GM12892 (cell line): ENCODE measurements at regions not wholly inside any gene's neighbourhood (a gene's known extent, or its start where the extent isn't known, plus 50 kb on each side); places are given as distances from the start of the nearest gene placed in this dataset.

Experiments
- DNase-seq: peaks from one replicate; pipeline ENCODE4 v3.0.0; 2011; ENCODE audit not compliant: insufficient read length
- FAIRE-seq: peaks from 2 replicates; lab custom pipeline; 2011; peaks lifted over from hg19 to GRCh38; lab: Jason Lieb, UNC
- POLR2A ChIP-seq: IDR thresholded peaks from 2 replicates; pipeline ENCODE4 v1.6.1; 2011; ENCODE audit warnings: low read depth, low read length, control low read depth
- POLR2AphosphoS5 ChIP-seq: IDR thresholded peaks from 2 replicates; pipeline ENCODE4 v1.6.1; 2011; ENCODE audit warnings: low read depth, low read length, control low read depth
- TAF1 ChIP-seq: IDR thresholded peaks from 2 replicates; pipeline ENCODE4 v1.6.1; 2011; ENCODE audit warnings: low read depth, mild to moderate bottlenecking, control low read depth, low read length, borderline replicate concordance

DNA sequence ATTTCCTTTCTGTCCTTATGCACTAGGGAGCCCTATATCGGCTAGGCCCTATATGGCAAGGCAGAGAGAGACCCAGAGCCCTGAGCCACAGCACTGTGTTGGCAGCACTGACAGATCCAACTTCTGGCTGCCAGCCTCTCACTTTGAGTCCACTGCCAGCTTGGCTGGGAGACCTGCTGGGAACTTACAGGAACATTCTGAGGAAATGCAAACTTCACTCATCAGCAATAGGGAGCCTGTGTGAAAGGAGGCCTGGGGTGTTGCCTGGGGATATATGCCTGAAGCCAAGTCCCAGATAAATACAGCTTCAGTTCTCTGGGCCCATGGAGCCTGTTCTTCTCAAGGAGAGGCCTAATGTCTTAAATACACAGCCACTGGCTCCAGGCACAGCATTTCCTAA, 78.0 kb downstream of the ADRB2 start:
- FAIRE-seq: no peak
- DNase-seq: no peak
- TF ChIP-seq POLR2AphosphoS5 (no peak), TAF1 (no peak), POLR2A (no peak)

DNA sequence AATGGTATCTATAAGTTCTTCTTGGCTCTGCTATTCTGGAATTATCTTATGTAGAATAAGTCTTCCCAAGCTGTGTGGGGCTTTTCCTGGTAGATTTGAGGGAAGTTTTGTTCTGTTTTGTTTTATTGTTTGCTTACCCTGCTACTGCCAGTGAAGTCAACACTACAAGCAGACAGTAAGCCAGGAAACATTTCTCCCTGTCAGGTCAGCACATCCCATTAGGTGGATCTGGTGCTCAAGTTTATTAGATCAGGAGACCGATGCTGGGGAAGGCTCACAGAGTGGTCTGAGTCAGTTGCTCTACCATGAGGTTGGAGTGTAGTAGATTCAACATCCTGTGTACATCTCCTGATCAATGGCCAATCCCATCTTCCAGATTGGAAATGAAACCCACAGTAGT, 79.1 kb downstream of the ADRB2 start:
- FAIRE-seq: no peak

DNA sequence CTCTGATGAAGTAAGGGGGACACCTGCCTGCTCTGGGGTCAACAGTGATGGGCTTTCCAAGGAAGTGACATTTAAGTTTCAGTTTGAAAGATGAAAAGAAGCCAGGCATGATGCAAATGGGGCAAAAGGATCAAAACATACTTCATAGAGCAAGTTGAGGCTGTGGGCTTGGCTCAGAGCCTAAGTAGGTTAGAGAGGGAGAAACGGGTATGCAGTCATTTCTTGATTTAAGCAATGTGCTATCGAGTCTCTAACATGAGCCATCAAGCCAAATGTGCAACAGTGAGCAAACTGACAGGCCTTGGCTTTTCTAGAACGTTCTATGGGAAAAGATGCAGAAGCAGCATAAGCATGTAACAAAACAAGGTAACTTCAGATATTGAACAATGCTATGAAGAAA, 80.6 kb downstream of the ADRB2 start:
- DNase-seq (no peak), FAIRE-seq (no peak)
- no peak for TF ChIP-seq POLR2AphosphoS5
- TF ChIP-seq TAF1: no peak
- TF ChIP-seq POLR2A: no peak

More for the DNA sequence above, 79.1 kb downstream of the ADRB2 start:
- no peak for DNase-seq
- TF ChIP-seq POLR2A (no peak), POLR2AphosphoS5 (no peak), TAF1 (no peak)

DNA sequence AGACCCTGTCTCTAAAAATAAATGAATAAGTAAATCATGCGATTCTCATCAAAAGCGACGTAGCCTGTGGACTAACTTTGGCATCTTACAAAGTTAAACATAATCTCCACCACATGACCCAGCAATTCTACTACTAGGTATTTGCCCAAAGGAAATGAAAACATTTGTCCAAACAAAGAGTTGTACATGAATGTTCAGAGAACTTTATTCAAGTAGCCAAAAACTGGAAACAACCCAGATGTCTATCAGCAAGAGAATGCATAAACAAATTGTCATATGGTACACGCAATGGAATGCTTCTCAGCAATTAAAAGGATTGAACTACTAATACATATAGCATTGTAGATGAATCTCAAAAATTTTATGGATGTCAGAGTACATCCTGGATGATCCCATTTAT, 82.6 kb downstream of the ADRB2 start:
- FAIRE-seq: no peak
- TF ChIP-seq TAF1 (no peak), POLR2AphosphoS5 (no peak), POLR2A (no peak)
- DNase-seq: no peak

DNA sequence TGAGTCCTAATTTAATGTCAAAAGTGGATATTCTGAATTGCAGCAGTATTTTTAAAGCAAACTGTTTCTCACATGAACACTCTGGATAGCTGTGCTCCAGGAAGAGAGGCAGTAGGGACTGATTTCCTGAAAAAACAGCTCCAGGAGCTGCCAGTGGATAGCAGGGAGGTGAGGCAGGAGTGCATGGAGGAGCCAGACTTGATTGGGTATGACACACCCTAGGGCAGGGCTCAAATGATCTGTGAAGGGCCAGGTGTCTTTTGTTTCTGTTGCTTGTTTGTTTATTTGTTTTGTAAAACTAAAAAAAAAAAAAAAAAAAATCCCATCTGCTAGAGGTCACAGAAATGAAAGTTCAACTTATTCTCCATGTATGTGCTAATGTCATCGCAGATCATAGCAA, 83.4 kb downstream of the ADRB2 start:
- FAIRE-seq: no peak
- DNase-seq: no peak
- TF ChIP-seq POLR2AphosphoS5 (no peak), TAF1 (no peak), POLR2A (no peak)

DNA sequence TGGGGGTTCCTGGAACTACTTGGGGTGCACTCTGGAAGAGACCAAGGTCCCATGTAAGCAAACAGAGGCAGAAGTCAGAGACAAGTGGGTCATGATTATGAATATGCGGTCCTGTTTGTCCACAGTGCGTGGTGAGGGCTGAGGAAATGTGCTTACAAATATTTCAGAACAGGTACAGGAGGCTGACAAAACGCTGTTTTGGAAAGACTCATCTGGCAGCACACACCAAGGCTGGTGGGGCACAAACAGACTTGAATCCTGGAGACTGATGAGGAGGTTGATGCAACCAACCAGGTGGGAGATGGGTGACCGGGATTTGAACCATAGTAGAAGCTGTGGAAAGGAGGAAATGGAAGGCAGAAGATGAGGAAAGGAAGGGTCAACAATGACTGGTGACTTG, 83.8 kb downstream of the ADRB2 start:
- no peak for FAIRE-seq

DNA sequence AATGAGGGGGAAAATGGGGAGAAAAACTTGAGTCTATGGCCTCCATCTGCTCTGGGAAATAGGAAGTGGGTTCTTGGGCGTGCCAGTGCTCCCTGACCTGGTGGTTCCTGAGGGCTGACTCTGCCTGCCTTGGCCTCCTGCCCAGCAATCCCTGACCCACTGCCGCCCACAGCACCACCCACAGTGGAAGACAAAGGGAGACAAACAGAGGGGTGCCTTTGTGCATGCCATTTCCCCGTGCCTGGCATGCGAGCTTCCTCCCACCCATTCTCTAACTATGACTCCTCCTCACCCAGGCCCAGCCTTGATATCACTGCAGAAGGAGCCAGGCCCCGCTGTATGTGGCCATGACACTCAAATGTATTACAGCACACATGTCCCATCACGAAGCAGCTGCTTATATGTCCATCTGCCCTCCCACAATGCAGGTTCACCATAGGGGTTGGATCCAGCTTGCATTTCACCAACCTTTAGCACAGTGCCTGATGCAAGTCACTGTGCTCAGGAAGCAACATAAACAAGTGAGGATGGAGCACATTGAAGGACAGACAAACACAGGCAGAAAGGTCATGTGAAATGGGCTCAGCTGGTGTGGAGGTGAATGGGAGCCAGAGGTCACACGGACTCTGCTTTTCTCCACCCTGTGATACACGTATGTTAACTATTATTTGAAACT, 84.4 kb downstream of the ADRB2 start:
- no peak for FAIRE-seq
- TF ChIP-seq POLR2A (no peak), POLR2AphosphoS5 (no peak)
- no peak for DNase-seq

More for the DNA sequence above, 83.8 kb downstream of the ADRB2 start:
- TF ChIP-seq TAF1 (no peak), POLR2AphosphoS5 (no peak), POLR2A (no peak)
- no peak for DNase-seq

DNA sequence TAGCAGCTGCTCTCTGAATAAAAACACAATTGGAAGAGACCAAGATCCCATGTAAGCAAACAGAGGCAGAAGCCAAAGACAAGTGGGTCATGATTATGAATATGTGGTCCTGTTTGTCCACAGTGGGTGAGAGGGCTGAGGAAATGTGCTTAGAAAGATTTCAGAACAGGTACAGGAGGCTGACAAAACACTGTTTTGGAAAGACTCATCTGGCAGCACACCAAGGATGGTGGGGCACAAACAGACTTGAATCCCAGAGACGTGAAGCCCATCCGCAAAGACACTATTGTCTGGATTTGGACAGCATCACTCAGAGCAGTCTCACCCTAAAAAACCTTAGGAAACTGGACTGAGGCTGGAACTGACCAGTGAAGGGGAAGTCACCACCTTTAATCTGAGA, 85.0 kb downstream of the ADRB2 start:
- no peak for TF ChIP-seq TAF1
- no peak for TF ChIP-seq POLR2A
- no peak for TF ChIP-seq POLR2AphosphoS5
- FAIRE-seq: no peak
- DNase-seq: no peak

DNA sequence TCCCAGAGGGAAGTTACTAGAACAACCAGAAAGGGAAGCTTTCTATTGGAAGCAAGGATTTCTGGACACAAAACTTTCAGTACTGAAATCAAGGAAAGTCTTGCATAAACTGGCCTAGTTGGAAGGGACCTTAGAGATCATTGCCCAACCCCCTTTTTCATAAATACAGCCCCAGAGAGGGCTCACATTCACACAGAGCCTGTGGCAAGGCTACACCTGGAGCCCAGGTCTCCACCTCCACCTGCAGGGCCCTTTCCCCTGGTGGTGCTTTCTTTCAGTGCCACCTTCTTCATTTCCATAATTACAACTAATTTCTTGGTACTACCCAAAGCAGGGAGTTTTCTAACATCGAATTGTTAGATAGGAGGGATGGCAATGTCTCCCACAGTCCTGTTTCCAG, 85.7 kb downstream of the ADRB2 start:
- TF ChIP-seq TAF1 (no peak), POLR2AphosphoS5 (no peak), POLR2A (no peak)
- DNase-seq (no peak), FAIRE-seq (no peak)

DNA sequence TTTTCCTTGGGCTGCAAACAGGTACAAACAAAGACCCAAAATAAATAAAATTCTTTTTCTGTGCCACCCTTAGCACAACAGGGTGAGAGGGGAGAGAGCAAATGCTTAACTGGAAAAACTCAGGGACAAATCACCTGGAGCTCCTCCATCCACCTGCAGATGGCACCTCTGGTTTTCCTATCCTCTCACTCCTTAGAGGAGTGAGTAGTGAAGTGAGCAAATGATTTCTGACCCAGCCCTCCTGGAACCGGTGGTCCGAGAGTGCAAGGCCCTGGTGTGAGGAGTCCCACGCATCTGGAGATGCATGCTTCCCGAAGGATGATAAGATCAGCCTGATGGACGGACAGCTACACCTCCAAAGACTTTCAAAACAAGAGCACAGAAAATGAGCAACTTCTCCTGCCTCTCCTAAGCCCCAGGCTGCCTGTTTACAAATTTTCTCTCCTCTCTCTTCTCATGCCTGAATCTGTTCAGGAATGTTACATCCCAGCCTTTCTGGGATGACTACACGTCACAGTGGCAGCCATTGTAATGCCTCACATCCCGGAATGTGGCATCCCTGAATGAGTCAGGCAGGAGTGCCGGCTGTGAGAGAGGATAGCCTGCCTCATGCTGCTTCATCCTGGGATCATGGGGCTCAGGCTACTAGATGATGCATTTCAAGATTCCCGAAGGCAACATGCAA, 86.4 kb downstream of the ADRB2 start:
- no peak for TF ChIP-seq TAF1
- no peak for TF ChIP-seq POLR2A
- no peak for TF ChIP-seq POLR2AphosphoS5
- DNase-seq: no peak
- FAIRE-seq: no peak

DNA sequence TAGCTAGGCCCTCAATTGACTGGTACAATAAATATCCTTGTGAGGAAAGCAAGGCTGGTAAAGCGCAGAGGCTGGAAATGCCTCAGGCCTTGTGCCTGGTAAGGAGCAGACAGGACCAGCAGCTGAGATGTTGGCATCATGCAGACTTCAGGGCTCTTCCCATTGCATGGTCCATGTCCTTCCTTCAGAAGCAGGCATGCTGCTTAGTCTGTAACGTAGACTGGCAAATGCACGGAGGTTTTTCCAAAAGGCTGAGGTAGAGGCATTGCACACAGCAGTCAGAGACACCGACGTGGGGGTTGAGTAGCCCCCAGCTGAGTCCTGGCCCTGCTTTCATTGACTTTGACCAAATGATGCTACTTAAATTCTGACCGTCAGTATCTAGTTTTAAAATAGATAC, 87.1 kb downstream of the ADRB2 start:
- FAIRE-seq (no peak), DNase-seq (no peak)
- no peak for TF ChIP-seq TAF1
- TF ChIP-seq POLR2AphosphoS5: no peak
- TF ChIP-seq POLR2A: no peak

DNA sequence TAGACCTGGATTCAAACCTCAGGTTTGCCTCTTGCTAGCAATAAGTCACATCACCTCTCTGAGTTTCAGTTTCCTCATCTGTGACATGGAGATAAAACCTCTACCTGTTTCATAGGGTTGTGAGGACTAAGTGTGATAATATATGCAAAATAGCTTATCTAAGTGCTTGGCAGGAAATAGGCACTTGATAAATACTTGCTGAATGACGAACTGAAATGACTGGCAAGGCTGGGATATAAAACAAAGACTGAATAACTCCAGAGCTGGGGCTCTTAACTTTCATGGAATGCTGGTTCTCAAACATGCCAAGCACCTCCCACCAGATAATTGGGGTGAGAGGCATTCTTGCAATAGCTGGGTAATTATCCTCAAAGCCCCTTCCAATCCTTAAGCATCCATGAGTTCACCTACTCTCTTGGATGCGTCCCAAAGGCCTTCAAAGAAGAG, 87.6 kb downstream of the ADRB2 start:
- FAIRE-seq (no peak), DNase-seq (no peak)
- no peak for TF ChIP-seq POLR2AphosphoS5
- TF ChIP-seq TAF1: no peak
- no peak for TF ChIP-seq POLR2A

DNA sequence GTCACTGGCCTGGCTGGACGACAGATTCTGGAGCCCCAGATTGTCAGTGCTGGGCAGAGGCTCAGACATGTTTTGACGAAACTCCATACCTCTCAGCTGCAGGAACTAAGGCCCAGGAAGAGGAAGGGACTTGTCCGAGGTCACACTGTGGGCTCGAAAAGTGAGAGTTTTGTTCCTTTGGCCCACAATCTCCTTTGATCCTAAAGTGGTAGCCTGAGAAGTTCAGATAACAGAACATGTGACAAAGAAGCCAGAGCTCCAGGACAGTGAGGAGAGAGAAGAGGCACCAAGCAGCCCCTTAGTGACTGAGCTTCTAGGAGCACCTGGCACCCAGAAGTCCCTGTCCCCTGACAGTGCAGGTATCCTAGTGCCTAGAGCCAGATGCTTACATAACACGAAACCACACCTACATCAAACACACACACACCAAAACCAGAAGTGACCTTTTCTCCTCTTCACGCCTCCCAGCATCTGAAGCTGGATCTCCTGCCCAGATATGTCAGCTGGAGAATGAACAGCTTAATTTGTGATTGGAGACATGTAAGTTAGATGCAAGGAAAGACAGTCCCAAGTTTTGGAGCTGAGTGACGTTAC, 88.9 kb downstream of the ADRB2 start:
- no peak for DNase-seq
- TF ChIP-seq POLR2AphosphoS5 (no peak), TAF1 (no peak), POLR2A (no peak)
- no peak for FAIRE-seq
